ENCODE measurements at regions not wholly inside any gene's neighbourhood (a gene's known extent, or its start where the extent isn't known, plus 50 kb on each side); places are given as distances from the start of the nearest gene placed in this dataset.

GRCh38 chr4:81965911-81966310 is 407.9 kb downstream of the HNRNPD start:
- no peak overlapping the region for H3K27ac ChIP-seq
- H3K27me3 ChIP-seq = no peaks in the 10 kb centered on the region
- no peaks in the 10 kb centered on the region for H3K9me3 ChIP-seq
- no peak overlapping the region for H3K4me3 ChIP-seq
- no peak for DNase-seq
- in situ Hi-C loops (cut with MboI; ENCODE audit: low pct_ligation_motif_present in 1 of 4, low pct_unique_long_range_greater_than_20kb in 1 of 4, low sequenced_read_pairs in 3 of 4) = no loop called here
- WGBS, 2 donors (ENCODE audit: low coverage in 1 of 2) = 68 to 69% methylated on average over 5 of the region's 5 CpGs
- H3K4me1 ChIP-seq = no peaks in the 10 kb centered on the region
- no peaks in the 10 kb centered on the region for H3K36me3 ChIP-seq
- TF ChIP-seq POLR2A (IDR thresholded peaks at IDR 0.05) = no peak
- TF ChIP-seq, protein P1, sequence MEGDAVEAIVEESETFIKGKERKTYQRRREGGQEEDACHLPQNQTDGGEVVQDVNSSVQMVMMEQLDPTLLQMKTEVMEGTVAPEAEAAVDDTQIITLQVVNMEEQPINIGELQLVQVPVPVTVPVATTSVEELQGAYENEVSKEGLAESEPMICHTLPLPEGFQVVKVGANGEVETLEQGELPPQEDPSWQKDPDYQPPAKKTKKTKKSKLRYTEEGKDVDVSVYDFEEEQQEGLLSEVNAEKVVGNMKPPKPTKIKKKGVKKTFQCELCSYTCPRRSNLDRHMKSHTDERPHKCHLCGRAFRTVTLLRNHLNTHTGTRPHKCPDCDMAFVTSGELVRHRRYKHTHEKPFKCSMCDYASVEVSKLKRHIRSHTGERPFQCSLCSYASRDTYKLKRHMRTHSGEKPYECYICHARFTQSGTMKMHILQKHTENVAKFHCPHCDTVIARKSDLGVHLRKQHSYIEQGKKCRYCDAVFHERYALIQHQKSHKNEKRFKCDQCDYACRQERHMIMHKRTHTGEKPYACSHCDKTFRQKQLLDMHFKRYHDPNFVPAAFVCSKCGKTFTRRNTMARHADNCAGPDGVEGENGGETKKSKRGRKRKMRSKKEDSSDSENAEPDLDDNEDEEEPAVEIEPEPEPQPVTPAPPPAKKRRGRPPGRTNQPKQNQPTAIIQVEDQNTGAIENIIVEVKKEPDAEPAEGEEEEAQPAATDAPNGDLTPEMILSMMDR (IDR thresholded peaks at IDR 0.05) = no peak
- TF ChIP-seq EP300 (IDR thresholded peaks at IDR 0.05; ENCODE audit: low read depth) = no peak
- TF ChIP-seq POLR2AphosphoS5 (IDR thresholded peaks at IDR 0.05) = no peak
- intact Hi-C loops (cut with DNase I; ENCODE audit: low total_unique reads) = loop anchor here (5.0 kb wide), 1 partner anchor 226 kb away; no protein-coding TSS in a partner anchor

DNA sequence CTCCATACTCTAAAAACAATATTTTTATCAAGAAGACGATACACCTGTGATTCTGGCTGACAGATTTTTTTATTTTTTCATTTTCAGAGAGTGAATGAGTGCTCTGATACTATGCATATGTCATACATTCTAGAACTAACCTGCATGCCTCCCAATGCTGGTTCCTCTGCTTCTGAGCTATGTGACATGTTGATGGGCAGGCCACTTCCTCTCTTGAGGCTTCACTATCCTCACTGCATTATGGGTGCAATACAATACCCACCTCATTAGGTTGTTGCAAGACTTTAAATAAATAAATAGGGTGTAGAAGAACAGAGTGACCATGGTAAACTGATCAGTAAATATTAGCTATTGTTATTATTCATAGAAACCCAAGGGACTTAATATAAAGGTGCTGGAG is 408.3 kb downstream of the HNRNPD start:
- in situ Hi-C loops (cut with MboI; ENCODE audit: low pct_ligation_motif_present in 1 of 4, low pct_unique_long_range_greater_than_20kb in 1 of 4, low sequenced_read_pairs in 3 of 4) (no loop called here), intact Hi-C loops (cut with DNase I; ENCODE audit: low total_unique reads) (loop anchor here (5.0 kb wide), 1 partner anchor 227 kb away; no protein-coding TSS in a partner anchor)
- Histone ChIP-seq H3K4me3 (no peak overlapping the region), H3K27ac (no peak overlapping the region), H3K9me3 (no peaks in the 10 kb centered on the region), H3K36me3 (no peaks in the 10 kb centered on the region), H3K27me3 (no peaks in the 10 kb centered on the region), H3K4me1 (no peaks in the 10 kb centered on the region)
- DNase-seq = no peak
- 74% methylated on average over 1 of the region's 1 CpG; no CpG with 5 or more reads in 1 of the 2 donors for WGBS, 2 donors (ENCODE audit: low coverage in 1 of 2)
- TF ChIP-seq POLR2A (IDR thresholded peaks at IDR 0.05) (no peak), POLR2AphosphoS5 (IDR thresholded peaks at IDR 0.05) (no peak), EP300 (IDR thresholded peaks at IDR 0.05; ENCODE audit: low read depth) (no peak)
- TF ChIP-seq, protein P1 (IDR thresholded peaks at IDR 0.05) = no peak

DNA sequence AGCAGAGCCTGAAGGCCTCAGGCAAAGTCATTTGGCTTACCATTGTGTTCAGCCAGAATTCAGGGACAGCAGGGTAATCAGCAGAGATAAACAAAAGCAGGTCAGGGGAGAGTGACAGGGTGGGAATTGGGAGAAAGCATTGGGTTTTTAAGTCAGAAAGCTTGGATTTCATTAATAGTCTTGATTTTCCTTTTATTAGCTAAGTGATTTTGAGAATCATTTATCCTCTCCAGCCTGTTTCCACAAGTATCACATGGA is 410.1 kb downstream of the HNRNPD start:
- no peak for TF ChIP-seq POLR2A (IDR thresholded peaks at IDR 0.05)
- TF ChIP-seq POLR2AphosphoS5 (IDR thresholded peaks at IDR 0.05) = no peak
- TF ChIP-seq EP300 (IDR thresholded peaks at IDR 0.05; ENCODE audit: low read depth) = no peak
- TF ChIP-seq, protein P1 (IDR thresholded peaks at IDR 0.05) = no peak

GRCh38 chr4:81963015-81963762 is 410.6 kb downstream of the HNRNPD start:
- in situ Hi-C loops (cut with MboI; ENCODE audit: low pct_ligation_motif_present in 1 of 4, low pct_unique_long_range_greater_than_20kb in 1 of 4, low sequenced_read_pairs in 3 of 4) = no loop called here
- no peak for DNase-seq
- intact Hi-C loops (cut with DNase I; ENCODE audit: low total_unique reads) = no loop called here
- no peak overlapping the region for H3K27ac ChIP-seq
- H3K4me1 ChIP-seq = no peaks in the 10 kb centered on the region
- no peak overlapping the region for H3K4me3 ChIP-seq
- TF ChIP-seq POLR2A (IDR thresholded peaks at IDR 0.05) (no peak), POLR2AphosphoS5 (IDR thresholded peaks at IDR 0.05) (no peak), EP300 (IDR thresholded peaks at IDR 0.05; ENCODE audit: low read depth) (no peak)
- TF ChIP-seq, protein P1 (IDR thresholded peaks at IDR 0.05) = no peak
- WGBS, 2 donors (ENCODE audit: low coverage in 1 of 2) = 83 to 94% methylated on average over 1 of the region's 1 CpG
- H3K36me3 ChIP-seq = no peaks in the 10 kb centered on the region
- H3K9me3 ChIP-seq = no peaks in the 10 kb centered on the region
- H3K27me3 ChIP-seq = no peaks in the 10 kb centered on the region

More for the DNA sequence above, 410.1 kb downstream of the HNRNPD start:
- intact Hi-C loops (cut with DNase I; ENCODE audit: low total_unique reads) (no loop called here), in situ Hi-C loops (cut with MboI; ENCODE audit: low pct_ligation_motif_present in 1 of 4, low pct_unique_long_range_greater_than_20kb in 1 of 4, low sequenced_read_pairs in 3 of 4) (no loop called here)
- Histone ChIP-seq H3K9me3 (no peaks in the 10 kb centered on the region), H3K27me3 (no peaks in the 10 kb centered on the region), H3K4me1 (no peaks in the 10 kb centered on the region), H3K4me3 (no peak overlapping the region), H3K27ac (no peak overlapping the region), H3K36me3 (no peaks in the 10 kb centered on the region)
- DNase-seq = no peak

Data from transverse colon (tissue), 4 donors.